ENCODE measurements at regions not wholly inside any gene's neighbourhood (a gene's known extent, or its start where the extent isn't known, plus 50 kb on each side); places are given as distances from the start of the nearest gene placed in this dataset.
A peak's percentile ranks its signal among the peaks of the same experiment; 100 is the strongest.

DNA sequence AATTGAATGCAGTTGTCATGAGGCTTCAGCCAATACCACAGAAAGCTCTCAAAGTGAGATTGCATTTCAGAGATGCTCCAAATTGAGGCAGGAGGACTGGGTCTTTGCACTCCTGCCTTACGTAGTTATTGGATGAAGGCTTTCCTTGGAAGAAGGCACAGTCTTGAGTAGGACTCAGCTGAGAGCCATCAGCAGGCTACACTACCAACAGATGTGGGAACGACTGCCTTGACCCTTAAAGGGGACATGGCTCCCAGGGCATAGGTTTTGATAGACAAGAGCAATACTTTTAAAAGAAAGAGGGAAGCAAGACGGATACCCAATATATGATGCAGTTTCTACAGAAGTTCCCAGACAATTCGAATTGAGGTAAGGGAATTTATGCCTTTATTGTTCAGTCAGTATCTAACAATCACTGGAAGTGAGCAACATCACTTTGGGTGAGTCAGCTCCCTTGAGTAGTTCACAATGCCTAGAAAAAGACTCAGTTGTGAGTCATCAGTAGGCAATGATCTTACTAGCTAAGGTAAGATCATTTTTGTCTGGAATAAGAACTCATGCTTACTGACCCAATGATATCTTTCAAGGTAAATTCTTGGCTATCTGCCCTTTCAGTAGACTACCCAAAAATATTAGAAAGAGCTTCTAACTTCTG, 390.8 kb downstream of the GJA1 start:
- intact Hi-C loops (cut with DNase I): no loop called here
- no peak for ATAC-seq
- no peak for DNase-seq (ENCODE audit: missing footprints)

DNA sequence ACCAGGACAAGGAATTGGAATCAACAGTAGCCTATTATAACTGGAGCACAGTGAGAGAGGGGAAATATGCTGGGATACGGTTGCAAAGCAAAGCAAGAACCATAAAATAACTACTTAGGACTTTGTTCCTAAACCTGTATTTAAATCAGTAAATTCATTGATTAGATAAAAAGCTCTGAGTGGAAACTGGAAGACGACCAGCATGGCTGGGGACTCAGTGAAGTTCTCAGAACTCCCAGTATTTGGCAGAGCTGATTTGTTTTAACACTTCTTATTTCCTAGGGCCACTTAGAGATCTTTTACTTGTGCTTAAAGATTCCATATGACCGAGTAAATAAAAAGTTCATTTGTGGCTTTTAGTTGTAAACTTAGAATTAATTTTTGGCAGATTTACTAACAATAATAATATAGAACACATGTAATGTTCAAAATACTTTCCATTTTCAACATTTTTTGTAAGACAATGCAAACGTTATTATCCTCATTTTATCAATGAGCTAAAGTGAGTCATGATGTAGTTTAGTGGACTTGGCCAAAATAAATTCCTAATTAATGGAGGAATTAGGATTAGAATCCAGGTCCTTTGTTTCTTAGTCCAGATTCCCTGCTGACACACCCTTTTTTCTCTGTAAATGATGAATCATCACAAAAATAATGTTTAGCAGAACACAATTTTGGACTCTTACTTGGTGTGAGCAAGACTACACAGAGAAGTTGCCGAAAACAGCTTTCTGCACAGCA, 392.9 kb downstream of the GJA1 start:
- no peak for DNase-seq (ENCODE audit: missing footprints)
- no peak for ATAC-seq
- intact Hi-C loops (cut with DNase I): no loop called here

DNA sequence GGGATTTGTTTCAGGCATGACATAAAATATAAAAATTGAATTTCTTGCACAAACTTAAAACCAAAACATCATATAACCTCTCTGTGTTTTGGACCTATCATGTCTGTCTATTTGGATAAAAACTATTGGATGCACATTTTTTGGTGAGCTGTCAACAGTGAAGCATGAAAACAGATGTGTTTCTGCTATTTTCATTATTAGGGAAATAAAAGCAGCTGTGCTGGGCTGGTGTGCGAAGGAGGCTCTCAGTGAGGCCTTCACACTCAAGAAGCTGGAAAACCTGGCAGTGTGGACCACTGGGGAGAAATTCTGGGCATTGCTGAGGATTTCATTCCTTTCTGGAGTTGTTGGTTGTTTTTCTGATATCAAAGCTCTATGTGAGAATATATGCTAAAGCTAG, 395.3 kb downstream of the GJA1 start:
- DNase-seq (ENCODE audit: missing footprints): no peak
- intact Hi-C loops (cut with DNase I): no loop called here
- ATAC-seq: peak; percentile 38

DNA sequence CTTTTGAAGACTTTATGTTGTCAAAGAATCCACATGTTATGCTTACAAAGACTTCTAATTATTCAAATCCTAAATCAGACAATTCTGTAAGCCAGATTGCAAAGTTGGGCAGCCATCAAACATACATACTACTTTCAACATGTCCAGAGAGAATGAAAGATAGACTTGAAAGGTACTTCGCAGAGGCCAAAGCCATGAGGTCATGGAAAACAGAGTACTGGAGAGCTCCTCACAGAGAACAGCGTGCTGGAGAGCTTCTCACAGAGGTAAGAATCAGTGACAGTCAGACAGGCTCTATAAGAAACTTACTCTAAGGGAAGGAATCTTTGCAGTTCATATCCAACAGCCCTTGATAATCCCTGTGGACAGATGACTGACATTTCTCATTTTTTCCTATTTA, 400.2 kb downstream of the GJA1 start:
- DNase-seq (ENCODE audit: missing footprints) (no peak), ATAC-seq (no peak)
- intact Hi-C loops (cut with DNase I): loop anchor here (5.0 kb wide), 1 partner anchor 168 kb away; no protein-coding TSS in a partner anchor

DNA sequence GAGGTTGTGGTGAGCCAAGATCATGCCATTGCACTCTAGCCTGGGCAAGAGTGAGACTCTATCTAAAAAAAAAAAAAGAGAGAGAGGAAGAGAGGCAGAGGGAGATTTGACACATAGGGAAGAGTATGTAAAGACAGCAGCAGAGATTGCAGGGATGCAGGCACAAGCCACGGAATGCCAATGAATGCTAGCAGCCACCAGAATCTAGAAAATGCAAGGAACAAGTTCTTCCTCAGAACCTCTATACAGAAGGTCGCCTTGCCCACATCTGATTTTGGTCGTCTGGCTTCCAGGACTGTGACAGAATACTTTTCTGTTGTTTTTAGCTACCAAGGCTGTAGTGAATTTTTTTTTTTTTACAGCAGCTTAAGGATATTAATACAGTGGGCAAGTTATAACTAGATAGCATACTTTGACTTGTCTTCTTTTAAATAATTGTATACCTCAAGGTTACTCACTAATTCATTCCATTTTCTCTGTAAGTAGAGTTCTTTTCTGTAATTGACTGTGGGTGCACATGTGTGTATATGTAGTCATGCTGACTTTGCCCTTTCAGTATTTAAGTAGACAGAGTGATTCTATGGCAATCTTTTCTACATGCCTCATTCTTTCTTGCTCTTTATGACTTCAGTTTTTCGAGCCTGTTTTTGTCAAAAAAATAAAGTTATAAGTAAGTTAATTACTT, 402.2 kb downstream of the GJA1 start:
- no peak for DNase-seq (ENCODE audit: missing footprints)
- intact Hi-C loops (cut with DNase I): loop anchor here (2.0 to 5.0 kb wide), 2 partner anchors 57 to 170 kb away; no protein-coding TSS in a partner anchor
- ATAC-seq: no peak

DNA sequence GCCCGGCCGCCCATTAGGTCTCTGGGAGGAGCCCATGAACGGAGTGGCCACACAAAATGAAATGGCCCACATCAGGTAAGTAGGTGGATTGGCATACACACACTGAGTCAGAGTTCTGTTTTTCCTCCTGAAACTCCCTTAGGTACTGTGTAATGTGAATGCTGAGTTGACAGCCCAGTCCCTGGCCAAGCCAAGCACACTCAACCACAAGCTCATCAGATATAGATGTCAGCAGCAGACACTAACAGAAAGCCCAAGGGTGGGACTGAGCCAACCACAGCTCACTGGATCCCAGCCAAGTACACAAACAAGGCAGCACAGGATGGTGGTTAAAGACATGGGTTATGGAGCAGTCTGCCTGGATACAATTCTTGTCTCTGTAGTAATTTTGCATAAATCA, 403.4 kb downstream of the GJA1 start:
- ATAC-seq: peak; percentile 95
- DNase-seq (ENCODE audit: missing footprints): no peak

DNA sequence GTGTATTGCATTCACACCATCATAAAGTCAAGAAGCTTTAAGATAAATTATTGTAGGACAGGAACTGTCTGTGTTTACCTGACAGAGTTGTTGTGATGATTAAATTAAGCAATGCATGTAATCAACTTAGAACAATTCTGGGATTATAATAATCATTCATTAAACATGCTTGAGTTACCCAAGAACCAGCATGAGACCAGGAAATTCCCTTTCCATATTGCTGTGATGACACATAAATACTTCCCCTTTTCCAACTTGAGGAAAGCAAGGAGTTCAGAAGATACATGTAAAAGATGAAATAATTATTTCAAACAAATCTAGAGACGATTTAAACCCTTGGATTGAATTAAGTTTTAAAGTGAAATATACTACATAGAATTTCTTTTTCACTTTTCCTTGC, 404.4 kb downstream of the GJA1 start:
- no peak for ATAC-seq
- intact Hi-C loops (cut with DNase I): loop anchor here (2.0 to 10.0 kb wide), 3 partner anchors 59 to 255 kb away; no protein-coding TSS in a partner anchor
- no peak for DNase-seq (ENCODE audit: missing footprints)

More for the DNA sequence above, 403.4 kb downstream of the GJA1 start:
- intact Hi-C loops (cut with DNase I): loop anchor here (2.0 to 5.0 kb wide), 2 partner anchors 58 to 172 kb away; no protein-coding TSS in a partner anchor

DNA sequence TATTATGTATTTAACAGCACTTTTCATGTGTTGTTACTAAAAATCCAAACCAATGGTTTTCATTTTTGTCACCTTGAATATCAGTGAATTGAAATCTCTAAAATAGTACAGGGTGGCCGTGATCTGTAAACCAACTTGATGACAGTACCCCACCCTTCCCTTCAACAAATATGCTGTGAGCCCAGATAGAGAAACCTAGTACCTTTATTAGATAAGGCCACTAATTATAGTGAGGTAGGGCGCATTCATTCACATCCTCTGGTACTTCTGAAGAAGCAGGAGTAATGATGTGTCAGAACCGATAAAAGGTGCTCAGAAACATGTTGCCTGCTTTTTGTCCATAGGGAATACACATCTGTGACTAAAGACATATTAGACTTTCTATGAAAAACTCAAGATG, 409.5 kb downstream of the GJA1 start:
- ATAC-seq: peak; percentile 70
- DNase-seq (ENCODE audit: missing footprints): no peak
- intact Hi-C loops (cut with DNase I): loop anchor here (5.0 to 10.0 kb wide), 3 partner anchors 260 to 337 kb away; no protein-coding TSS in a partner anchor

DNA sequence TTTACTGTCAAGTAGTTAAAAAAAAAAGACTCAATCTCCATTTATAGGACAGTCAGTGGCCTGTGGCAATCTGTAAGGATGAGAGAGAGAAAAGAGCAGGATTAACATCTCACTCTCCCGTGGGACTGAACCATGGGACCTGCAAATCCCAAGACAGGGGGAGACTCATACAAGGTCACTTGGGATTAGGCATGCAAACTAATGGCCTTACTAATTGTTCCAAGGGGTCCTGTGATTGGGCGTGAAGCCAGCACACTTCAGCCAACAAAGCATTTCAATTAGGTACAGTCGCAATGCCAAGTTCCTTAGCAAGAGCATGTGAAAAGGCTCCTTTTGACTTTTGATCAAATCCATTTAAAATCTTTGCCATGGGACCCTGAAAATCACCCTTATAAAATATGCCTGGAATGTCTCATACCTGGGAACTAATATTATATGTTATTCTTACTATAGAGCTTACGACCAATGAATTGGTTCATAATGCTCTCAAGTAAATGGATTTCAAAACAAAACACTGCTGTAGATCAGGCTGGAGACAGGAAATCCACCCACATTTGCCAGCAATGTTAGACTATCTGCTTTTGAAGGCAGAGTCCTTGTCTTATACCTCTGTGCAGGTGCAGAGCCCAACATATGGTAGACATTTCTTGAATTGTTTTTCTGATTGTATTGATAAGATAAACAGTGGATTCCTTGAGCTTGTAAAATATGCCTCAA, 412.5 kb downstream of the GJA1 start:
- intact Hi-C loops (cut with DNase I): loop anchor here (5.0 to 10.0 kb wide), 3 partner anchors 263 to 334 kb away; no protein-coding TSS in a partner anchor
- no peak for DNase-seq (ENCODE audit: missing footprints)

DNA sequence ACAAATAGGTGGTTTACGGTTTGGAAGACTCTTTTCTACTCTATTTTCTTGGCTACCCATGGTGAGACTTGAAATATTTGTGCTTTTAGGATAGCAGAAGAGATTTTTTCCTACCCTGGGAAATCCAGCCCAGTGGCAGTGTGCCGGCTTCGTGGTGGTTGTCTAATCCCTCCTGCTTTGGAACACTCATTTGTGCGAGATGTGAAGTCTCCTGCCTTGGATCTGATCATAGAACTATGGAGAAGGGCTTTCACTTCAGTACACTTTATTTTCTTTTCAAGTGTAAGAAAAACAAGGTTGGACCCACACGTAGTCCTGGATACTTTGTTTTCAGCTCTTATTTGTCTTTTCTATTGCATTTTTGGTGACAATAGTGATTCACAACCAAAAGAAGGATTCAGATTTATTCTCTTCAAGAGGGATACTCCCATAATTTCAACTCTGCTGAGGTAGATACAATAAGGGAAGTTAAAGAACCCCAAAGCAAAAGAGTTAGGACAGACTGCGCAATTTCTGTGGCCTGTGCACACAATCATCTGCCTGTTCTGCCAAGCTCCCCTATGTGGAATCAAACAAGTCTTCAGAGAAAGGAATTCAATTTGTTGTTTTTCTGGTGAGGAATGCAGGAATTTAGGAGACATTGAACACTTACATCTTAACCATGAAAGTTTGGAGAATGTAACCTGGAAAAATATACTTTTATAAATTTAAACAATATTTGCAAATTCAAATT, 413.2 kb downstream of the GJA1 start:
- DNase-seq (ENCODE audit: missing footprints): no peak
- ATAC-seq: no peak
- intact Hi-C loops (cut with DNase I): loop anchor here (1.0 to 10.0 kb wide), 4 partner anchors 264 to 413 kb away; partner anchors contain the start of gene GJA1

More for the DNA sequence above, 412.5 kb downstream of the GJA1 start:
- no peak for ATAC-seq

DNA sequence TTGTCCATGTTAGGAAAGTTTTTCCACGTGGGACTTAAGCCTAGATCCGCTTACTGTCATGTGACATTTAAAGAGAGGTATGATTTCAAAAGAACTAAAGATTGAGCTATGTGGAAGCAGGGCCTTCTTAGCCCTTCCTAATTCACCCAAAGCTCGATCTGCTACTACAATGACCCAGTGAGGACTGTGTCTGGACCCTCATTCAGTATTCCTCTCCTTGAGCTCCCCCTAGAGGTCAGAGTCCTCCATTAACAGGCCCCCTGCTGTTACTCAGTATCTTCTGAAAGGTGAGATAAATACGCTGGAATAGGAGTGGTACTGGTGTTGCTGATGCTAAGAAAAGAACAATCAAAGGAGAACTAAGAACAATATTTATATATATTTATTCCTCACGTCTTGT, 414.0 kb downstream of the GJA1 start:
- intact Hi-C loops (cut with DNase I): loop anchor here (1.0 to 10.0 kb wide), 4 partner anchors 265 to 414 kb away; partner anchors contain the start of gene GJA1
- ATAC-seq: peak; percentile 78
- no peak for DNase-seq (ENCODE audit: missing footprints)

DNA sequence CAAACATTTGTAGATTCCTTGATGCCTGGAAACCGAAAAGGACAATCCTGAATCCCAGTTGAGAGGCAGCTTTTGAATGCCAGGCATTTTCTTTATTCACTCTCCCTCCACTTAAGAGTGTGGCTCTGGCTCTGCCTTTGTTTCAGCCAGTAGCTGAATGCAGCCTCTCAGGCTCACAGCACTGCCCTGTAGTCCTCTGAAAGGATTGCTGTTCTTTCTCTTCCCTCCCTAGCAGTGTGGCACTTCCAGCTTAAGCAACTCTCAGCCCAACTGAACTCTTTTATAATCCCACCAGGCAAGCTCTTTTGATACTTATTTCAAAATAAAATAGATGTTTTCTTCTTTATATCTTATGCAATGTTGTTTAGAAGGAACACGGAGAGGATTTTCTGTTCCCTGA, 415.6 kb downstream of the GJA1 start:
- peak; percentile 78 for ATAC-seq
- intact Hi-C loops (cut with DNase I): loop anchor here (5.0 kb wide), 1 partner anchor 181 kb away; no protein-coding TSS in a partner anchor
- DNase-seq (ENCODE audit: missing footprints): no peak

DNA sequence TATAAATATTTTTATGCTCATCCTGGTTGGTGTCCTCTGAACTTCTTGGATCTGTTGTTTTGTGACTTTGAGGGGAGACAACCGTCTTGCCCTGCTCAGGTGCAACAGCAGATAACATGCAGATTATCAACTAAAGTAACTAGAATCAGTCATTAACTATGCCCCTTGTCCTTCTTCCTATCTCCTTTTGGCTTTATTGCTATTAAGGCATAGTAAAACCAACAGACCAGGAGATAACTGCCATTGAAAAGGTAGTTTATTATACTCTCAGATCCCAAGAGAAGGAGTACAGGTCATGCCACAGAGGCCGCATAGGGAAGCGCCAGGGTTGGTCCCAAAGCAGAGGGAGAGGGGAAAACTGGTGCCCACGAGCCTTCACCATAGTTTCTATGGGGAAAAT, 418.2 kb downstream of the GJA1 start:
- DNase-seq (ENCODE audit: missing footprints): no peak
- intact Hi-C loops (cut with DNase I): loop anchor here (5.0 kb wide), 1 partner anchor 179 kb away; no protein-coding TSS in a partner anchor
- no peak for ATAC-seq

DNA sequence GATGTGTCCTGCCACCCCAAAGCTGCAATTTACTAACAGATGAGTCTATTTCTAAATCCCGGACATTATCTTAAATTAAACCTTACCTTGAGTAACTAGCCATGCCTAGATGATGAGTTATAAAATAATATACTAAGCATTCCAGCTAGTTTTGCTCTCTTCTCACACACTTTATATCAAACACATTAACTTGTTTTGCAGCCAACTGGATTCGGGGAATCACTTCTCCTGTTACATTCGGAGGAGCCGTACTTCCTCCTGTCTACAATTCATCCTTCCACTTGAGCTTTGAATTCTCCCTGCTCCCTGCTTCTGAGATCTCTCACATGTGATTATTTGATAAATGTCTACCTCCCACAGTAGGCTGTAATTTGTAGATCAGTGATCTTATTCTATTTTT, 420.1 kb downstream of the GJA1 start:
- DNase-seq (ENCODE audit: missing footprints) (no peak), ATAC-seq (no peak)
- intact Hi-C loops (cut with DNase I): no loop called here

DNA sequence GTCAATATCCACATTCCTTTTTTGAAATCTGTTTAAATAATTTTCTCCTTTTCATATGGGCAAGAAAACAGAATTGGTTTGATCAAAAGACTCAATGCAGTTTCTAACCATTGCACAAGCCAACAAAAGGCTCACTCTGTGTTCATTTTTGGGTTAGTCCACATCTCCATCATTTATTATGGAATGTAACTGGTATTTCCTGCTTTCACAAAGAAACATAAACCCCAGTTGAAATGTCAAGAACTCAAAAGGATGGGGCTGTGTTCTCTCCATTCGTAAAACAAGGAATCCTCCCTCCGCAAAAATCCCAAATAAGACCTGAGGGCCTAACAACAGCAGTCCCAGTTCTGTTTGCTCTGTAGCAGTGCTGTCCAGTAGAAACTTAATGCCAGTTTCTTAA, 420.9 kb downstream of the GJA1 start:
- ATAC-seq (no peak), DNase-seq (ENCODE audit: missing footprints) (no peak)
- intact Hi-C loops (cut with DNase I): no loop called here

DNA sequence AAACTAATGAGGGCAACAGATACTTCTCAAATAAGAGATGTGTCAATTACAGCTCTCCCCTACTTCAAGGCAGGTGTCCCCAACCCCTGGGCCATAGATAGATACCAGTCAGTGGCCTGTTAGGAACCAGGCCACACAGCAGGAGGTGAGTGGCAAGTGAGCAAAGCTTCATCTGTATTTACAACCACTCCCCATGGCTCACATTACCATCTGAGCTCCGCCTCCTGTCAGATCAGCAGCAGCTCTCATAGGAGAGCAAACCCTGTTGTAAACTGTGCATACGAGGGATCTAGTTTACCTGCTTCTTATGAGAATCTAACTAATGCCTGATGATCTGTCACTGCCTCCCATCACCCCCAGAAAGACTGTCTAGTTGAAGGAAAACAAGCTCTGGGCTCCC, 422.1 kb downstream of the GJA1 start:
- intact Hi-C loops (cut with DNase I): no loop called here
- DNase-seq (ENCODE audit: missing footprints): no peak
- ATAC-seq: no peak

DNA sequence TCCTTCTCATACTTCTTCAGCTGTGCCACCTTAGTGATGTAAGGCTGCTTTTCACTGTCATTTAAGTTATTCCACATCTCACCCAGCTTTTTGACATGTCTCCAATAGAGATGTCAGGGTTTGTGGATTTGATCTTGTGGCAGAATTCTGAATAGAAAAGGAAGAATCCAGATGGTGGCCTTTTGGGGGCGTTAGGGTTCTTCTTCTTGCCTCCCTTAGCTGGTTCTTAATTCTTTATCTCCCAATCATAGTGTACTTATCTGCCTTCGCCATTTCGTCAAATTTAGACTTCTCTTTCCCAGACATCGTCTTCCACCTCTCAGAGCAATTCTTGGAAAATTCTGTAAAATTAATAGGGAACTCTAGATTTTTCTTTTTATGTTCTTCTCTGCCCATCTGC, 422.9 kb downstream of the GJA1 start:
- intact Hi-C loops (cut with DNase I): no loop called here
- DNase-seq (ENCODE audit: missing footprints): no peak
- ATAC-seq: no peak

DNA sequence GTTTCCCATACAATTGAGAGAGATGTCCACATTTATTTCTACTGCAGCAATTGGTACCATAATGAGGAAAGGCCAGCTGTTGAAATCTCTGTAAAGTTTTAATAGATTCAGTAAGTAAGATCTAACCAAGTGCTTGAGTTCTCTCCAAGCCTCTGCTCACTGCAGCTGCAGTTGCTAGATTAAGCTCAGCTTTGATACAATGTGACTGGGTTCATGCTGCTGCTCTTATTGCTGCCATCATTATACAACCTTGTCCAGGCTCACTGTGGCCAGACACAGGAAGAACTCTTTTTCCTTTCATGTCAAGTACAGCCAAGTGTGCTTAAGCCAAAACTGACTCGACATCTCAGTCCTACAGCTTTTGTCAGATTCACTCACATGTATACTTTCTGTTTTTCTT, 423.5 kb downstream of the GJA1 start:
- intact Hi-C loops (cut with DNase I): no loop called here
- DNase-seq (ENCODE audit: missing footprints) (no peak), ATAC-seq (no peak)
